Smooth muscle cell (in vitro differentiated cells): ENCODE measurements at regions not wholly inside any gene's neighbourhood (a gene's known extent, or its start where the extent isn't known, plus 50 kb on each side); places are given as distances from the start of the nearest gene placed in this dataset. TPM values are rescaled to one million over a fixed set of nuclear protein-coding genes. Genes with fewer than 3 reads are reported as not detected.
A peak's percentile ranks its signal among the peaks of the same experiment; 100 is the strongest.
"Not testable (repeated sequence)": the region's sequence is repeated elsewhere in the genome, so short reads cannot be mapped to it uniquely, and the experiment has no call there.

ENCODE experiments used
- DNase-seq: peaks from one replicate; lab custom pipeline; 2025; ENCODE audit not compliant: unreplicated experiment; lab: John Stamatoyannopoulos, UW
- H2AFZ ChIP-seq: fragments of 200-600 bp; sonication (generic); 2 replicates; pipeline ENCODE4 v1.6.0; 2016; ENCODE audit warnings: antibody characterized with exemption, low read depth, mild to moderate bottlenecking
- H3F3A ChIP-seq: fragments of 200-600 bp; sonication (generic); 2 replicates; pipeline ENCODE4 v1.6.0; 2017; ENCODE audit warnings: antibody characterized with exemption, low read depth
- H3K27ac ChIP-seq: fragments of 200-600 bp; sonication (generic); 2 replicates; pipeline ENCODE4 v1.5.1; 2016; ENCODE audit warnings: low read depth, mild to moderate bottlenecking
- H3K27me3 ChIP-seq: fragments of 200-600 bp; sonication (generic); 2 replicates; pipeline ENCODE4 v1.6.1; 2016; ENCODE audit warnings: low read depth, mild to moderate bottlenecking
- H3K36me3 ChIP-seq: fragments of 200-600 bp; sonication (generic); 2 replicates; pipeline ENCODE4 v1.5.1; 2016; ENCODE audit warnings: low read depth
- H3K4me1 ChIP-seq: fragments of 200-600 bp; sonication (generic); 2 replicates; pipeline ENCODE4 v1.5.1; 2016; ENCODE audit warnings: low read depth
- H3K4me2 ChIP-seq: fragments of 200-600 bp; sonication (generic); 2 replicates; pipeline ENCODE4 v1.6.0; 2016; ENCODE audit warnings: mild to moderate bottlenecking
- H3K4me3 ChIP-seq: fragments of 200-600 bp; sonication (generic); 2 replicates; pipeline ENCODE4 v1.5.1; 2016; ENCODE audit warnings: mild to moderate bottlenecking
- H3K79me2 ChIP-seq: fragments of 200-600 bp; sonication (generic); 2 replicates; pipeline ENCODE4 v1.6.0; 2016; ENCODE audit warnings: low read depth, mild to moderate bottlenecking
- H3K9ac ChIP-seq: fragments of 200-600 bp; sonication (generic); 2 replicates; pipeline ENCODE4 v1.6.0; 2016; ENCODE audit warnings: low read depth
- H3K9me3 ChIP-seq: fragments of 200-600 bp; sonication (generic); replicated peaks from 2 replicates; pipeline ENCODE4 v1.5.1; 2016; ENCODE audit warnings: low read depth
- H4K20me1 ChIP-seq: fragments of 200-600 bp; sonication (generic); 2 replicates; pipeline ENCODE4 v1.6.0; 2016; ENCODE audit warnings: low read depth
- CTCF ChIP-seq: fragments of 200-600 bp; sonication (generic); IDR thresholded peaks from 2 replicates; pipeline ENCODE4 v1.5.1; 2017; ENCODE audit warnings: borderline replicate concordance, mild to moderate bottlenecking, antibody characterized with exemption; ENCODE audit not compliant: insufficient read depth, poor library complexity, severe bottlenecking
- WGBS: methylation state at CpG from one replicate; pipeline ENCODE4 v1.1.7; 2016; ENCODE audit warnings: low lambda C conversion rate; 5-methylcytosine and 5-hydroxymethylcytosine counted together
- small RNA-seq: library from RNA; depleted of rRNA; stranded (forward); fragments of <200 nt; gene quantifications from one replicate; pipeline ENCODE3, GENCODE V24; 2014

DNA sequence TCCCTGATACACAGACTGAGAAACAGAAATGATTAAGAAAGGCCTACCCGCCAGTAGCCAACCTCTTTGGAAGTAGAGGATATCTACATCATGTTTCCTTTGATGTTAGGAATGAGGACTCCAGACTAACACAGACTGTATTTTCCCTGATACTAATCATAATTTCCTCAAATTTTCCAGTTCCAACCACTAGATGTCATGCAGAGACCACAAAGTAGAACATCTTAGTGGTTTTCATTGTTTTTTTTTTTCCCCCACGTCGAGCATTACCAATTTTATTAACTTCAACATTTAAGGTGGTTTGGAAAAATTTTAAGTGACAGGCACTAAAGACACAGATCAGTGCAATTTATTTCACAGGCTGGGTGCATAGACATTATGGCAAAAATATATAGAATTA, 303.6 kb downstream of the ANKRD30BL start:
- not testable (repeated sequence) for DNase-seq, H3K4me2 ChIP-seq, H3K27ac ChIP-seq, H3K79me2 ChIP-seq, H3K4me3 ChIP-seq, H3K4me1 ChIP-seq, H4K20me1 ChIP-seq, H3K27me3 ChIP-seq, H3K36me3 ChIP-seq, H2AFZ ChIP-seq, H3K9ac ChIP-seq, H3K9me3 ChIP-seq, H3F3A ChIP-seq
- peak; percentile 50 for TF ChIP-seq CTCF
- 13% methylated on average over 3 of the region's 3 CpGs for WGBS

Small RNA genes lying in the stretch of these regions (small RNA-seq; reads per million reads assigned to genes)
- gene RNU6-617P: not detected
